ENCODE measurements at regions not wholly inside any gene's neighbourhood (a gene's known extent, or its start where the extent isn't known, plus 50 kb on each side); places are given as distances from the start of the nearest gene placed in this dataset.

DNA sequence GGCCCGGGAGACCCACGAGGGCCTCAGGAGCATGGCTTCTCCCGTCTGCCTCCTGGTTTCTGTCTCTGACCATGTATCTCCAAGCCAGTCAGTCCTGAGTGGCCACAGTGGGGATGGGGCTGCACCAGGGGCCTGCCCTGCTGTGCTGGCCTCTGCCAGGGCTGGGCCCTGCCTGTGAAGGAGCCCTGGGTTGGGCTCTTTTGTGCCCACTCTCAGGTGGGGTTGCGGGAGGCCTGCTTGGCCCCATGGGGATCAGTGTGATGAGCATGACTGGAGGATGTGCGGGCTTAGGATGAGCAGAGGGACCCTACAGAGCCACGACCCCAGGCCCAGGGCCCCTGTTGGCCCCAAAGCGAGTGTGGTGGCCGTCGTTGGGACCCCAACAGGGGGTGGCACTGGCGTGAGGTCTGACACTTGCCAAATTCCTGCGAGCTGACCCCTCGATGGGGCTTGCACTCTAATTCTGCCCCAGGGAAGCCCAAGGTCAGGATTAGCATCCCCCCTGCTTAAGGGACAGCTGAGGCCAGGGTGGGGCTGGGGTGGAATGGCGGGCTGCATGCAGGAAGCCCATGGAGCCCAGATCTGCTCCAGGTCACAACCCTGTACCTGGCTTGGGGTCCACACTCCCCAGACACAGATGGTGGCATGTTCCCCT lies 90.0 kb upstream of the BHLHE23 start:
- Mint-ChIP-seq H3K27ac (no peak overlapping the region), H3K4me1 (ENCODE audit: unreplicated experiment) (no peaks in the 10 kb centered on the region), H3K9me3 (no peaks in the 10 kb centered on the region), H3K27me3 (peaks cover 39% of the 10 kb centered on the region), H3K36me3 (no peaks in the 10 kb centered on the region), H3K4me3 (no peak overlapping the region)
- DNase-seq (ENCODE audit: extremely low spot score, unreplicated experiment), result peak; percentile 64
- TF ChIP-seq, protein P1, sequence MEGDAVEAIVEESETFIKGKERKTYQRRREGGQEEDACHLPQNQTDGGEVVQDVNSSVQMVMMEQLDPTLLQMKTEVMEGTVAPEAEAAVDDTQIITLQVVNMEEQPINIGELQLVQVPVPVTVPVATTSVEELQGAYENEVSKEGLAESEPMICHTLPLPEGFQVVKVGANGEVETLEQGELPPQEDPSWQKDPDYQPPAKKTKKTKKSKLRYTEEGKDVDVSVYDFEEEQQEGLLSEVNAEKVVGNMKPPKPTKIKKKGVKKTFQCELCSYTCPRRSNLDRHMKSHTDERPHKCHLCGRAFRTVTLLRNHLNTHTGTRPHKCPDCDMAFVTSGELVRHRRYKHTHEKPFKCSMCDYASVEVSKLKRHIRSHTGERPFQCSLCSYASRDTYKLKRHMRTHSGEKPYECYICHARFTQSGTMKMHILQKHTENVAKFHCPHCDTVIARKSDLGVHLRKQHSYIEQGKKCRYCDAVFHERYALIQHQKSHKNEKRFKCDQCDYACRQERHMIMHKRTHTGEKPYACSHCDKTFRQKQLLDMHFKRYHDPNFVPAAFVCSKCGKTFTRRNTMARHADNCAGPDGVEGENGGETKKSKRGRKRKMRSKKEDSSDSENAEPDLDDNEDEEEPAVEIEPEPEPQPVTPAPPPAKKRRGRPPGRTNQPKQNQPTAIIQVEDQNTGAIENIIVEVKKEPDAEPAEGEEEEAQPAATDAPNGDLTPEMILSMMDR (conservative IDR thresholded peaks at IDR 0.05), result no peak

DNA sequence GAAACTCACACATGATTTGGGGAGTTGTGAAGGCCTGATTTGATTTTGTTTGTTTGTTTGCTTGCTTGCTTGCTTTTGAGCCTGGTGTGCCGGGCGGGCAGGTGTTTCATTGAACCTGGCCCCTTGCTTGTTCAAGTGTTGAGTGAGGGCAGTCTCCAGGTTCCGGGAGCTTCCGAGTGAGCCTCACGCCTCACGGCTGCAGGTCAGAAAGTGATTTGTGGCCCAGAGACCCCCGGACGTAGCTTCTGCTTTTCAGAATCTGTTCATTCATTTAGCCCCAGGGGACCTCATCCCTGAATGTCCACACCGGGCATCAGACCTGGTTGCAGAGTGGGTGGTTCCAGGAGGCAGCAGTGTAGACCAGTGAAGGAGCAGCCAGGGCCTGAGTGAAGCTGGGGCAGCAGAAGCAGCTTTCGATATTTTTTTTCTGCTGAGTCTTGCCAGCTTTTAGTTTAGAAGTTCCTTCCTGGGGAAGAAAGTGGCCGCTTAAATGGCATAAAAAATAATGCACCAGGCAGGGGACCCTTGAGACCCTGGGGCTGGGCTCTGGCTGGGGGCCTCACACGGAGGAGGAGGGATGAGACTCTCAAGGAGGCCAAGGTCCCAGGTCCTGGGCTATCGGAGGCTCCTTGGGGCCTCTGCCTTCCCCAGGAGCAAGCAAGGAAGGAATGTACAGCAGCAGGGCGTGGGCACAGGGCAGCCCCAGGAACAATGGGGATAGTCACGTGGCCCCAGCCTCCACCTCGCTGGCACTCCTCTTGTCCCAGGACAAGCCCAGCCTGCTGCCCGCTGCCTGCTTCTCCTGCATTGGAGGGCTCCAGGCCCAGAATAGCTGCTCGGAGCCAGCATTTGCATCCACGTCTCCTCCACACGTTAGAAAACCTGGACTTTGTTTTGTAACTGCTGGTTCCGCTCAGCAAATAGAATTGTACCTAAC lies 89.2 kb upstream of the BHLHE23 start:
- Mint-ChIP-seq H3K27me3 (peaks cover 39% of the 10 kb centered on the region), H3K4me3 (no peak overlapping the region), H3K36me3 (no peaks in the 10 kb centered on the region), H3K9me3 (no peaks in the 10 kb centered on the region), H3K27ac (no peak overlapping the region), H3K4me1 (ENCODE audit: unreplicated experiment) (no peaks in the 10 kb centered on the region)
- peak; percentile 59 for DNase-seq (ENCODE audit: extremely low spot score, unreplicated experiment)
- TF ChIP-seq, protein P1 (conservative IDR thresholded peaks at IDR 0.05), result no peak

GRCh38 chr20:63094767-63095499 lies 88.2 kb upstream of the BHLHE23 start:
- H3K4me1 Mint-ChIP-seq (ENCODE audit: unreplicated experiment), result no peaks in the 10 kb centered on the region
- no peak overlapping the region for H3K27ac Mint-ChIP-seq
- peak; percentile 60 for DNase-seq (ENCODE audit: extremely low spot score, unreplicated experiment)
- H3K27me3 Mint-ChIP-seq, result peaks cover 33% of the 10 kb centered on the region
- no peak overlapping the region for H3K4me3 Mint-ChIP-seq
- H3K36me3 Mint-ChIP-seq, result no peaks in the 10 kb centered on the region
- H3K9me3 Mint-ChIP-seq, result no peaks in the 10 kb centered on the region
- TF ChIP-seq, protein P1 (conservative IDR thresholded peaks at IDR 0.05), result no peak

- TF ChIP-seq, protein P1 (conservative IDR thresholded peaks at IDR 0.05), result no peak
- Mint-ChIP-seq H3K4me3 (no peak overlapping the region), H3K27ac (no peak overlapping the region), H3K9me3 (no peaks in the 10 kb centered on the region), H3K4me1 (ENCODE audit: unreplicated experiment) (no peaks in the 10 kb centered on the region), H3K36me3 (no peaks in the 10 kb centered on the region), H3K27me3 (peaks cover 35% of the 10 kb centered on the region)
- peak; percentile 62 for DNase-seq (ENCODE audit: extremely low spot score, unreplicated experiment)
These were observed 87.4 kb upstream of the BHLHE23 start for GRCh38 chr20:63093966-63094766.

DNA sequence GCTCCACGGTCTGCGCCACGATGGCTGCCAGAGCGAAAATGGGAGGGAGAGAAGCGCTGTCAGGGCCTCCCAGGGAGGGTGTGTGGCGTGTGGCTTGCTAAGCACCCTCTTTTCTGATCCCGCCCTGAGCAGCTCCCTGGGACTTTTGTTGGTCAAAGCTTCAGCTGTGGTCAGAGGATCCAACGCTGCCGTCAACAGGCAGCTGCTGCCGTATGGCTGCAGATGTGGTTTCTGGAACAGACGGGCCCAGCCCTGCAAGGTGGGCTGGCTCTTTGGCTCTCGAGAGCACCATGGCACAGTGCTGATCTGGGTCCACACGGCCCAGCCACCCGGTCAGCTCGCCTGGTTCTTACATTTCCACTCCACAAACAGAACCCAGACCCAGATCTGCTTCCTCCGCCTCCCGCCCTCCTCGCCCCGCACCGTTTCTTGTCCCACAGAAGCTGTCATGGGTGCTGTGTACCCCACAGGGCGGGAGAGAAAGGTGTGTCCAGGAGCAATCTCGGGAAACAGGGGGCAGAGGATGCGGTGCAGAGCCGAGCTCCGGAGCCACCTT lies 86.0 kb upstream of the BHLHE23 start:
- Mint-ChIP-seq H3K4me3 (no peak overlapping the region), H3K4me1 (ENCODE audit: unreplicated experiment) (no peaks in the 10 kb centered on the region), H3K27me3 (peaks cover 45% of the 10 kb centered on the region), H3K27ac (no peak overlapping the region), H3K36me3 (no peaks in the 10 kb centered on the region), H3K9me3 (no peaks in the 10 kb centered on the region)
- peak; percentile 64 for DNase-seq (ENCODE audit: extremely low spot score, unreplicated experiment)
- TF ChIP-seq, protein P1 (conservative IDR thresholded peaks at IDR 0.05), result no peak
